WTC11 (cell line): ENCODE measurements at regions not wholly inside any gene's neighbourhood (a gene's known extent, or its start where the extent isn't known, plus 50 kb on each side); places are given as distances from the start of the nearest gene placed in this dataset.
"Not testable (repeated sequence)": the region's sequence is repeated elsewhere in the genome, so short reads cannot be mapped to it uniquely, and the experiment has no call there.

ENCODE experiments used
- CTCF ChIP-seq: fragments of 200-600 bp; IDR thresholded peaks from 2 replicates; pipeline ENCODE4 v1.8.0; 2022; ENCODE audit warnings: antibody characterized with exemption
- ESRRA ChIP-seq: sonication (generic); formaldehyde crosslinking; IDR thresholded peaks from 2 replicates; pipeline ENCODE4 v1.8.1; 2022; ENCODE audit warnings: mild to moderate bottlenecking, missing genetic modification reagents, borderline replicate concordance
- FOXK1 ChIP-seq: sonication (generic); formaldehyde crosslinking; IDR thresholded peaks from 2 replicates; pipeline ENCODE4 v1.8.0; 2022; ENCODE audit warnings: mild to moderate bottlenecking, moderate library complexity, missing genetic modification reagents
- IRF2 ChIP-seq: sonication (generic); formaldehyde crosslinking; IDR thresholded peaks from 2 replicates; pipeline ENCODE4 v1.8.0; 2022; ENCODE audit warnings: low read depth, missing genetic modification reagents, borderline replicate concordance
- KAT7 ChIP-seq: sonication (generic); formaldehyde crosslinking; IDR thresholded peaks from 2 replicates; pipeline ENCODE4 v1.8.1; 2023; ENCODE audit warnings: missing genetic modification reagents, mild to moderate bottlenecking, borderline replicate concordance
- MAX ChIP-seq: sonication (generic); formaldehyde crosslinking; IDR thresholded peaks from 2 replicates; pipeline ENCODE4 v1.8.0; 2022; ENCODE audit warnings: mild to moderate bottlenecking, missing genetic modification reagents
- MLX ChIP-seq: sonication (generic); formaldehyde crosslinking; IDR thresholded peaks from 2 replicates; pipeline ENCODE4 v1.8.1; 2023; ENCODE audit warnings: mild to moderate bottlenecking, missing genetic modification reagents, moderate library complexity
- NFYB ChIP-seq: sonication (generic); formaldehyde crosslinking; conservative IDR thresholded peaks from 2 replicates; pipeline ENCODE4 v1.8.0; 2022; ENCODE audit warnings: low read depth, missing genetic modification reagents
- NR3C1 ChIP-seq: sonication (generic); formaldehyde crosslinking; conservative IDR thresholded peaks from 2 replicates; pipeline ENCODE4 v1.8.1; 2023; ENCODE audit warnings: low read depth, mild to moderate bottlenecking, missing genetic modification reagents
- TF ChIP-seq, protein P1 (sequence below): sonication (generic); formaldehyde crosslinking; conservative IDR thresholded peaks from 2 replicates; pipeline ENCODE4 v1.8.1; 2022; ENCODE audit warnings: mild to moderate bottlenecking, missing genetic modification reagents

DNA sequence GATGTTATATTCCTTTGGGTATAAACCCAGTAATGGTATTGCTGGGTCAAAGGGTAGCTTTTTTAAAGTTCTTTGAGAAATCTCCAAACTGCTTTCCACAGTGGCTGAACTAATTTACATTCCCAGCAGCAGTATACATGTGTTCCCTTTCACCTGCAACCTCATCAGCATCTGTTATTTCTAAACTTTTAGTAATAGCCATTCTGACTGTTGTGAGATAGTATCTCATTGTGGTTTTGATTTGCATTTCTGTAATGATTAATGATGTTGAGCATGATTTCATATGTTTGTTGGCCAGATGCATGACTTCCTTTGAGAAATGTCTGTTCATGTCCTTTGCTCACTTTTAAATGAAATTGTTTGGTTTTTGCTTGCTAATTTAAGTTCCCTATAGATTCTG lies 553.1 kb downstream of the SLCO4C1 start:
- TF ChIP-seq CTCF; NFYB (CRISPR knock-in tag); MAX (CRISPR knock-in tag); IRF2 (CRISPR knock-in tag); FOXK1 (CRISPR knock-in tag); MLX (CRISPR knock-in tag); NR3C1 (CRISPR knock-in tag); ESRRA (CRISPR knock-in tag); KAT7: not testable (repeated sequence)
- TF ChIP-seq, protein P1, sequence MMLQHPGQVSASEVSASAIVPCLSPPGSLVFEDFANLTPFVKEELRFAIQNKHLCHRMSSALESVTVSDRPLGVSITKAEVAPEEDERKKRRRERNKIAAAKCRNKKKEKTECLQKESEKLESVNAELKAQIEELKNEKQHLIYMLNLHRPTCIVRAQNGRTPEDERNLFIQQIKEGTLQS, result not testable (repeated sequence)
